Smooth muscle cell (in vitro differentiated cells): ENCODE measurements at regions not wholly inside any gene's neighbourhood (a gene's known extent, or its start where the extent isn't known, plus 50 kb on each side); places are given as distances from the start of the nearest gene placed in this dataset.

Experiments
- DNase-seq: peaks from one replicate; lab custom pipeline; 2025; ENCODE audit not compliant: unreplicated experiment; lab: John Stamatoyannopoulos, UW
- H2AFZ ChIP-seq: fragments of 200-600 bp; sonication (generic); 2 replicates; pipeline ENCODE4 v1.6.0; 2016; ENCODE audit warnings: antibody characterized with exemption, low read depth, mild to moderate bottlenecking
- H3F3A ChIP-seq: fragments of 200-600 bp; sonication (generic); 2 replicates; pipeline ENCODE4 v1.6.0; 2017; ENCODE audit warnings: antibody characterized with exemption, low read depth
- H3K27ac ChIP-seq: fragments of 200-600 bp; sonication (generic); 2 replicates; pipeline ENCODE4 v1.5.1; 2016; ENCODE audit warnings: low read depth, mild to moderate bottlenecking
- H3K27me3 ChIP-seq: fragments of 200-600 bp; sonication (generic); 2 replicates; pipeline ENCODE4 v1.6.1; 2016; ENCODE audit warnings: low read depth, mild to moderate bottlenecking
- H3K36me3 ChIP-seq: fragments of 200-600 bp; sonication (generic); 2 replicates; pipeline ENCODE4 v1.5.1; 2016; ENCODE audit warnings: low read depth
- H3K4me1 ChIP-seq: fragments of 200-600 bp; sonication (generic); 2 replicates; pipeline ENCODE4 v1.5.1; 2016; ENCODE audit warnings: low read depth
- H3K4me2 ChIP-seq: fragments of 200-600 bp; sonication (generic); 2 replicates; pipeline ENCODE4 v1.6.0; 2016; ENCODE audit warnings: mild to moderate bottlenecking
- H3K4me3 ChIP-seq: fragments of 200-600 bp; sonication (generic); 2 replicates; pipeline ENCODE4 v1.5.1; 2016; ENCODE audit warnings: mild to moderate bottlenecking
- H3K79me2 ChIP-seq: fragments of 200-600 bp; sonication (generic); 2 replicates; pipeline ENCODE4 v1.6.0; 2016; ENCODE audit warnings: low read depth, mild to moderate bottlenecking
- H3K9ac ChIP-seq: fragments of 200-600 bp; sonication (generic); 2 replicates; pipeline ENCODE4 v1.6.0; 2016; ENCODE audit warnings: low read depth
- H3K9me3 ChIP-seq: fragments of 200-600 bp; sonication (generic); replicated peaks from 2 replicates; pipeline ENCODE4 v1.5.1; 2016; ENCODE audit warnings: low read depth
- H4K20me1 ChIP-seq: fragments of 200-600 bp; sonication (generic); 2 replicates; pipeline ENCODE4 v1.6.0; 2016; ENCODE audit warnings: low read depth
- WGBS: methylation state at CpG from one replicate; pipeline ENCODE4 v1.1.7; 2016; ENCODE audit warnings: low lambda C conversion rate; 5-methylcytosine and 5-hydroxymethylcytosine counted together
- TF ChIP-seq, protein P1 (sequence below): fragments of 200-600 bp; sonication (generic); IDR thresholded peaks from 2 replicates; pipeline ENCODE4 v1.5.1; 2017; ENCODE audit warnings: borderline replicate concordance, mild to moderate bottlenecking, antibody characterized with exemption; ENCODE audit not compliant: insufficient read depth, poor library complexity, severe bottlenecking

DNA sequence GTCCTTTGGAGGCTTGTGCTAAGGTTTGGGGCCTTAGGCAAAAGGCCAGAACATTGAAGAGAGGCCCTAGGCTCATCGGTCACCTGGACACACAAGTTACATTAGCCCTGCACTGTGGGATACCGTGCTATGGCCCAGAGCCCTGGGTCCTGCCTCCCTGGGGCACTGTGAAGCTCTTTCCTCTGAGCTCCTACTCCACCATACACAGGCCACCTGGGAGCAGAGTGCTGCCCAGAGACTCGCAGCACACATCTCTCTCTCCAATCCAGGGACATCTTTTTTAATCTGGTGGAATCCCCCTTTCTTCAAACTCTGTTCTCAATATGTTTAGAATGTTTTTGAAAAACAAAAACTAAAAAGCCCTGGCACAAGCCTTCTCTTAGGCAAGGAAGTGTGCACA is 314.2 kb upstream of the RGS6 start:
- H2AFZ ChIP-seq, result no peak overlapping the region
- TF ChIP-seq, protein P1, sequence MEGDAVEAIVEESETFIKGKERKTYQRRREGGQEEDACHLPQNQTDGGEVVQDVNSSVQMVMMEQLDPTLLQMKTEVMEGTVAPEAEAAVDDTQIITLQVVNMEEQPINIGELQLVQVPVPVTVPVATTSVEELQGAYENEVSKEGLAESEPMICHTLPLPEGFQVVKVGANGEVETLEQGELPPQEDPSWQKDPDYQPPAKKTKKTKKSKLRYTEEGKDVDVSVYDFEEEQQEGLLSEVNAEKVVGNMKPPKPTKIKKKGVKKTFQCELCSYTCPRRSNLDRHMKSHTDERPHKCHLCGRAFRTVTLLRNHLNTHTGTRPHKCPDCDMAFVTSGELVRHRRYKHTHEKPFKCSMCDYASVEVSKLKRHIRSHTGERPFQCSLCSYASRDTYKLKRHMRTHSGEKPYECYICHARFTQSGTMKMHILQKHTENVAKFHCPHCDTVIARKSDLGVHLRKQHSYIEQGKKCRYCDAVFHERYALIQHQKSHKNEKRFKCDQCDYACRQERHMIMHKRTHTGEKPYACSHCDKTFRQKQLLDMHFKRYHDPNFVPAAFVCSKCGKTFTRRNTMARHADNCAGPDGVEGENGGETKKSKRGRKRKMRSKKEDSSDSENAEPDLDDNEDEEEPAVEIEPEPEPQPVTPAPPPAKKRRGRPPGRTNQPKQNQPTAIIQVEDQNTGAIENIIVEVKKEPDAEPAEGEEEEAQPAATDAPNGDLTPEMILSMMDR, result no peak
- no peak overlapping the region for H3K9ac ChIP-seq
- peaks cover 6% of the 10 kb centered on the region for H3F3A ChIP-seq
- H3K36me3 ChIP-seq, result no peaks in the 10 kb centered on the region
- H3K4me1 ChIP-seq, result peaks cover 7% of the 10 kb centered on the region
- no peaks in the 10 kb centered on the region for H4K20me1 ChIP-seq
- H3K4me3 ChIP-seq, result no peak overlapping the region
- no peaks in the 10 kb centered on the region for H3K27me3 ChIP-seq
- H3K27ac ChIP-seq, result no peak overlapping the region
- no peaks in the 10 kb centered on the region for H3K9me3 ChIP-seq
- DNase-seq, result no peak
- no peak overlapping the region for H3K4me2 ChIP-seq
- H3K79me2 ChIP-seq, result peaks cover 34% of the 10 kb centered on the region
- 92% methylated on average over 3 of the region's 3 CpGs for WGBS

DNA sequence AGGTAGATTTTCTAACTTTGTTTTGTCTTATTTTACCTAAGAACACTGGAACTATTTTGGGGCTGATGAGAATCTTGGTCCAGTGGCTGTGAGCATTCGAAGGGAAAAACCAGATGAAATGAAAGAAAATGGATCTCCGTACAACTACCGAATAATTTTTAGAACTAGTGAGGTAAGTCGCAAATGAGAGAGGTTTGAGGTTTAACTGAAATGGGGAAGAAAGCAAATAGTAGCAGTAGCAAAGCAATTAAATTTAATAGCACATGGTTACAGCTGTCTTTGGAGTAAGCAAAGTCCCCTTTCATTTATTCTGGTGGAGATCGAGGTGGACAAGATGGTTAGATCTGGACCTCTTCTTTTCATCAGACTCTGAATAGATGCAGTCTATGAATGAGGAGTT is 313.5 kb upstream of the RGS6 start:
- H3K36me3 ChIP-seq, result no peaks in the 10 kb centered on the region
- H3K4me2 ChIP-seq, result no peak overlapping the region
- H2AFZ ChIP-seq, result no peak overlapping the region
- no peaks in the 10 kb centered on the region for H4K20me1 ChIP-seq
- peaks cover 32% of the 10 kb centered on the region for H3K79me2 ChIP-seq
- H3K27ac ChIP-seq, result no peak overlapping the region
- WGBS, result 95% methylated on average over 5 of the region's 5 CpGs
- DNase-seq, result no peak
- H3K9ac ChIP-seq, result no peak overlapping the region
- no peak overlapping the region for H3K4me3 ChIP-seq
- H3F3A ChIP-seq, result peaks cover 6% of the 10 kb centered on the region
- no peaks in the 10 kb centered on the region for H3K27me3 ChIP-seq
- TF ChIP-seq, protein P1, result no peak
- peaks cover 6% of the 10 kb centered on the region for H3K4me1 ChIP-seq
- H3K9me3 ChIP-seq, result no peaks in the 10 kb centered on the region

DNA sequence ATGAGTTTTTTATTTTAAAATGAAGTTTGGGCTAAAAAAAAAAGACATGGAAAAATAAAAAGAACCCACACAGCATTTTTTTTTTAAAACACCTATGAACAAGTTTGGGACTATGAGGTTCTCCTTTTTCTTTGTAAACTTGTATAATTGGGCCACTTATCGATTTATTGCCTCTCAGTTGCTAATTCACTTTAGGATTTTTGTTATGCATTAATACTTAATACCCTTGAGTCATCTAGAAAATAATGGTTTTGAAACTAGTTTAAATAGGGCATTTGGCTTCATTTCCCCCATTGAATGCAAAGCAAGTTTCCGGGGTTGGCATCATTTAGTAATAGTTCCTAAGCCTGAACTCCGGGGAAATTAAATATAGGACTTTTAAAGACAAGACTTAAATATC is 312.8 kb upstream of the RGS6 start:
- TF ChIP-seq, protein P1, result no peak
- no peak overlapping the region for H3K4me2 ChIP-seq
- 97% methylated on average over 3 of the region's 3 CpGs for WGBS
- H4K20me1 ChIP-seq, result no peaks in the 10 kb centered on the region
- peaks cover 12% of the 10 kb centered on the region for H3F3A ChIP-seq
- peaks cover 5% of the 10 kb centered on the region for H3K36me3 ChIP-seq
- H3K79me2 ChIP-seq, result peaks cover 25% of the 10 kb centered on the region
- no peak for DNase-seq
- no peak overlapping the region for H3K4me3 ChIP-seq
- H3K9ac ChIP-seq, result no peak overlapping the region
- peak overlapping the region; percentile 77 for H3K27ac ChIP-seq
- no peaks in the 10 kb centered on the region for H3K9me3 ChIP-seq
- no peaks in the 10 kb centered on the region for H3K27me3 ChIP-seq
- H3K4me1 ChIP-seq, result peaks cover 6% of the 10 kb centered on the region
- H2AFZ ChIP-seq, result no peak overlapping the region

DNA sequence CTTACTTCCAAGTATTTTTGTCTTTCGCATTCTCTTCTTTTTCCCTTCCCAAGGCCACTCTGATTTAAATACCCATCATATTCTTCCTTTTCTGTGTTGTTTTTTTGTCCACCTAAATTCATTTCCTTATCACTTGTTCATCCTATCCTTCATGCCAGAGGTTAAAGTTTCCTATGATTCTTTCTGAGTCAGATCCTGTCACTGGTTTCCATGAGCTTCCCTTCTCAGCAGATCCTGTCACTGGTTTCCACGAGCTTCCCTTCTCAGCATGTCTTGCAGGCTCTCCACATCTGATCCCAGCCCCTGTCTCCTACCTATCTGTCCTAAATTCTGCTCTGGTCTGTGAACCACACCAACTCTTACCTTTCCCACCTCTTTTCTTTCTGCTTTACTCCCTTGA is 311.8 kb upstream of the RGS6 start:
- peak overlapping the region; percentile 8 for H3K4me2 ChIP-seq
- peaks cover 12% of the 10 kb centered on the region for H3F3A ChIP-seq
- DNase-seq, result no peak
- H3K27me3 ChIP-seq, result no peaks in the 10 kb centered on the region
- 56% methylated on average over 2 of the region's 2 CpGs for WGBS
- H3K79me2 ChIP-seq, result peaks cover 18% of the 10 kb centered on the region
- H3K4me3 ChIP-seq, result no peak overlapping the region
- TF ChIP-seq, protein P1, result no peak
- H3K9ac ChIP-seq, result peak overlapping the region; percentile 23
- peaks cover 12% of the 10 kb centered on the region for H3K4me1 ChIP-seq
- peaks cover 6% of the 10 kb centered on the region for H3K36me3 ChIP-seq
- H4K20me1 ChIP-seq, result no peaks in the 10 kb centered on the region
- no peaks in the 10 kb centered on the region for H3K9me3 ChIP-seq
- no peak overlapping the region for H2AFZ ChIP-seq
- peak overlapping the region; percentile 77 for H3K27ac ChIP-seq
